ENCODE measurements at regions not wholly inside any gene's neighbourhood (a gene's known extent, or its start where the extent isn't known, plus 50 kb on each side); places are given as distances from the start of the nearest gene placed in this dataset.
A peak's percentile ranks its signal among the peaks of the same experiment; 100 is the strongest.

DNA sequence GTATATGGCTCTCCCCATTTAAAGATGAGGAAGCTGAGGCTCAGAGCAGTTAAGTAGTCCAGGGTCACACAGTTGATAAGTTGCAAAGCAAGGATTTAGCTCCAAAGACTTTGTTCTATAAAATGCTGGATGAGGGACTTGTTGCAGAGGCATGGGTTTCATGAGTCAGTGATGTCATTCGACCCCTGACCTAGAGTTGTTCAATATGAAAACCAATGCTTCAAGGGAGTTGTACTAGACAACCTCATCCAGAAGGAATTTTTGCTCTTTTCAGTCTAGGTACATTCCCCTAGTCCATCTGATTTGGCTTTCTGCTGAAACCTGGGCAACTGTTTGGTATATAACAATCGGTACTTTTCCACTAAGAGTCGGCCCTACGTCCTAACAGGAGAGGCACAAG, 550.4 kb downstream of the EBF1 start:
- no peak overlapping the region for H3K27ac Mint-ChIP-seq
- no peak overlapping the region for H3K4me3 Mint-ChIP-seq
- H3K36me3 Mint-ChIP-seq: no peaks in the 10 kb centered on the region
- ATAC-seq: no peak
- H3K27me3 Mint-ChIP-seq: no peaks in the 10 kb centered on the region
- peaks cover 10% of the 10 kb centered on the region for H3K9me3 Mint-ChIP-seq
- H3K4me1 Mint-ChIP-seq: peaks cover 9% of the 10 kb centered on the region

DNA sequence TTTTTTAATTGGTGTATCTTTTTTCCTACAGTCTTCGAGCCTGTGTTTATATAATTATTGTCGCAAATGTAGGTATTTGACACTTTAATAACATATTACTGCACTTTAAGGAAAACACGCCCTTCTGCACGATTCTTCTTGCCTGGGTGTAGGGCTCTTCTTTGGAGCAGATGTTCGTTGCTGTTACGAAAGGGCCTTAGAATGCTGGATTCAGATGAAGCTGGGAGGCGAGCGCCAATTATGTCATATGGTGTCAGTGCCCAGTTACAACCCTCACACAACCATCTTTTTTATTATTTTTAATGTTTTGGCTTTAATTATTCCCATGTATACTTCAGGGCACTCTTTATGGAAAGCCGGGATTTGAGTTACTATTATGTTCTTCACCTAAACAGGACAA, 553.0 kb downstream of the EBF1 start:
- Mint-ChIP-seq H3K36me3 (no peaks in the 10 kb centered on the region), H3K4me1 (peaks cover 8% of the 10 kb centered on the region)
- ATAC-seq: no peak

GRCh38 chr5:158545949-158546530, 553.7 kb downstream of the EBF1 start:
- no peak for ATAC-seq
- peak overlapping the region; percentile 63 for H3K27ac Mint-ChIP-seq

More for the DNA sequence above, 553.0 kb downstream of the EBF1 start:
- no peak overlapping the region for H3K4me3 Mint-ChIP-seq
- peaks cover 10% of the 10 kb centered on the region for H3K9me3 Mint-ChIP-seq
- no peaks in the 10 kb centered on the region for H3K27me3 Mint-ChIP-seq
- H3K27ac Mint-ChIP-seq: no peak overlapping the region

DNA sequence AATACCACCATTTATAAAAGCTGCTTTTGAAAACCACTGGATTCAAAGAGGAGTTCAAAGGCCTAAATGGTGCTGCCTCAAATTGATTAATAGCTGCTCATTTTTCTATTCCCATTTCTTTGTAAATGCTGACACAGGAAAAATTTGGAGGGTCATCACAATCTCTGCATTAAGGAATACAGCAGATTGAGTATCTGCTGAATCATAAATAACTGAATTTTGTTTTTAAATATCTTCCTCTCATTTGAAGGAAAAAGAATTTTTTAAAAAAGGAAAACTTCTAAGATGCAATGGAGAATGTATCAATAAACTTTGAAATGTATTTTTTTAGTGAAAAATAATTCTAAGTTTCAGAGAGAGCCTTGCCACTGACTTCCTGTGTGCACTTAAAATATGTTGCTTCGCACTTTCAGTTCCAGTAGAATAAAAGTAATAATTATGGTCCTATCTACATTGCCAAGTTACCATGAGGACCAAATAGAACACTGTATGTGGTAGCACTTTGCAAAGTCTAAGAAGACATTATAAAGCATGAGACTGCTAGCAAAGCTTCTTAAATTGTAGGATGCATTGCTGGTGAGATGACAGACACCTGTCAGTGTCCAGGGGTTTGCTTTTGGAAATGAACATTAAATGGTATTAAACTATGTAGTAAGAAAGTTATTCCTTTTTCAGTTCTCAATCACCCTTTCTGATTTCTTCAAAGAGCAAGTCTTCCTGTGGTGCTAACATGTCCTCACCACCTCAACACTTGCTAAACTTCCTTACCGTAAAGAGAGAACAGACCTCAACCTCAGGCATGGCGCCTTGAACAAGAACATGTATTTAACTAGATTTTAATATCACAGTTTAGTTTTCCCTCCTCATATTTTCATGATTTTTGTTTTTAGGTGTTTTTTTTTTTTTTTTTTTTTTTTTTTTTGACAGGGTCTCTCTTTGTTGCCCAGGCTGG, 555.1 kb downstream of the EBF1 start:
- Mint-ChIP-seq H3K27ac (no peak overlapping the region), H3K27me3 (no peaks in the 10 kb centered on the region)
- ATAC-seq: no peak

More at GRCh38 chr5:158545949-158546530, 553.7 kb downstream of the EBF1 start:
- Mint-ChIP-seq H3K9me3 (peaks cover 10% of the 10 kb centered on the region), H3K4me1 (peaks cover 8% of the 10 kb centered on the region), H3K27me3 (no peaks in the 10 kb centered on the region), H3K36me3 (no peaks in the 10 kb centered on the region), H3K4me3 (no peak overlapping the region)

DNA sequence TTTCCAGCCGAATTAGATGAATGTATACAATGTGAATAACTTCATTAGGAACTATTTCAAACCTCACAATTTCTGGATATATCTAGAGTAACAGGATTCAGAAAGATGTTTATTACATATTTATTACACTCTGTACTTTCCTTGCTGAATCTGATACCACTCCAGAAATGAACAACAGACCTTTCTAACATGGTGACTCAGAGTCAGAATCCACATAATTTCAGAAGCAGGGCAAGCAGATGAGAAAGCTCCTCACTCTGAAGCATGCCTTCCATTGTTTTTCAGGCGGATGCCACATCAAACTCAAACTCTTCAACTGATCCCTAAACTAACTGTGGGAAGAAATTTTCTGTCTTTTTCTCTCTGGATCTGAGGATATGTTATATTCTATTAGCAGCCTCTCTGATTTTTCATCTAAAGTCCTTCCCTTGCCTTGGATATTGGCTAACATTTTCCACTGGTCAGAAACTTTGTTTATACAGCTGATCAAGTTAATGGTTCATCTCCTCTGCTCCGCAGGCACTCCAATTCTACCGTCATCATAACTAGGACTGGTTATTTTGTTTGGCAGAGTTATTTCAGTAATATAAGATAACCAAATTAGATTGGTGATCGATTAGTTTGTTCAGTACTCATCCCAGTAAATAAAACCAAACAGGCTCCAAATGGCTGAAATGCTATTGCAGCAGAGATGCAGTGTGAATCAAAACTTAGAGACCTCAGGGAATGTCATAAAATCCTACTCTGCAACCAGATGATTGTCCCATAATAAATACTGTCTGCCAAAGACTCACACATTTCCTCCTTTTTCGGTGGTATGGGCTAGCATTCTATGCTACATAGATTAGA, 556.0 kb downstream of the EBF1 start:
- no peaks in the 10 kb centered on the region for H3K36me3 Mint-ChIP-seq
- H3K4me1 Mint-ChIP-seq: peaks cover 15% of the 10 kb centered on the region
- peaks cover 8% of the 10 kb centered on the region for H3K9me3 Mint-ChIP-seq
- ATAC-seq: no peak
- no peak overlapping the region for H3K27ac Mint-ChIP-seq
- no peaks in the 10 kb centered on the region for H3K27me3 Mint-ChIP-seq
- no peak overlapping the region for H3K4me3 Mint-ChIP-seq

More for the DNA sequence above, 555.1 kb downstream of the EBF1 start:
- Mint-ChIP-seq H3K36me3 (no peaks in the 10 kb centered on the region), H3K4me1 (peaks cover 8% of the 10 kb centered on the region), H3K9me3 (peaks cover 10% of the 10 kb centered on the region), H3K4me3 (no peak overlapping the region)

DNA sequence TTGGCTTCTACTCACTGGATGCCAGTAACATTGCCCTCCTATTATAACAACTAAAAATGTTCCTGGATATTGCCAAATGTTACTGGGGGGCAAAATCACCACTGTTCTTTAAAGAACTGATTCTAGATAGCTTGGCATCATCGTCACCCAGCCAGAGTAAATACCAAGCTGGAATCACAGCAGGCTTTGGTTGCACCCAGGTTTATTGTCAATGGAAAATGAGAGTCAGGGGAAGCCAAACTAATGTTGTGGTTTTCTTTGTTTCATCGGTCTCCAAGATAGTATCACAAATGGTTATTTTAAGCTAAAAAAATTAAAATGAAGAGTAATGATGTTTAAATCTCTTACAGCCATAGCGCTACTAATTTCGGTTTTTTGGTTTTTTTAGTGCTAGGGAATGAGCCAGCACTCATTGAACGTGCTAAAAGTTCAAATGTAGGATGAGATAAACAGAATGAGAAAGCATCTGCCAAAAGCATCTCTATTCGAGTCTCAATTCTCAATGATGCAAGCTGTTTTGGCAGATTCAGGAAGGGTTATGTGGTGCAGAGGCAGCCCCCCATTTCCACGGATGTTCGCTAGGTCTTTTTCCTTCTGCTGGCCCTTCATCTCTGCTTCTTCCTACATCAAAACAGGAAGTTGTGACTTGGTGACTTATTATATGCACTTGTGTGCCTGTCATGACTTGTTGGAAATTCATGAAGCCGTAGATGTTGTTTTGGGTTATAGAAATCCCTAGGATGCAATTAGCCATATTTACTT, 558.0 kb downstream of the EBF1 start:
- Mint-ChIP-seq H3K4me1 (peaks cover 26% of the 10 kb centered on the region), H3K27me3 (no peaks in the 10 kb centered on the region), H3K9me3 (no peaks in the 10 kb centered on the region), H3K4me3 (no peak overlapping the region), H3K27ac (no peak overlapping the region), H3K36me3 (no peaks in the 10 kb centered on the region)
- ATAC-seq: no peak

DNA sequence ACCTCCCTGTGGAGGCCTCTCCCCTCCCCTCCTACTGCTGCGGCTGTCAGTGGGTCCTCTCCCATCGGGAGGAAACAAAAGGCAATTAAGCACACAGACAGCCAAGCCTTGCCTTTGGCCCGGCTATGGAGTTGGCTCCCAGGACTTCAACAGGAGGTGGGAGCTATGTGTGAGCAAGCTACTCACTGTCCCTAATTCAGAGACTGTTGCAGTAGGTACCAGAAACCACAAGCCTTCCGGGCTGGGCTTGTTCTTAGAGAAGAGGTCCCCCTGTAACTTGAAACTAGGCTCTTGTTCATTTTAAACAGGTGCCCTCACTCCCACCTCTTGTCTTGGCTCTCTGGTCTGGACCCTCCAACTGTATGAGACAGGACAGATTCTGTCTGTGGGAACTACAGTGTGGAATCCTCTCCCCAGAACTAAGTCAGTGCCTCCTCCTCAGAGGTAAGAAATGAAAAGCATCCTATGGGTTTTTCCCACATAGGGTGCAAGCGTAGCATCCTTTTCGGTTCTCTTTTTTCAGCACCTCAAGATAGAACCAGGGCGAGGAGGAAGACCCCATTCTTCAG, 561.1 kb downstream of the EBF1 start:
- no peaks in the 10 kb centered on the region for H3K27me3 Mint-ChIP-seq
- H3K4me3 Mint-ChIP-seq: no peak overlapping the region
- ATAC-seq: peak; percentile 83
- no peaks in the 10 kb centered on the region for H3K36me3 Mint-ChIP-seq
- no peak overlapping the region for H3K27ac Mint-ChIP-seq
- H3K4me1 Mint-ChIP-seq: peaks cover 19% of the 10 kb centered on the region
- H3K9me3 Mint-ChIP-seq: no peaks in the 10 kb centered on the region

GRCh38 chr5:158537366-158537765, 562.4 kb downstream of the EBF1 start:
- no peaks in the 10 kb centered on the region for H3K27me3 Mint-ChIP-seq
- no peak overlapping the region for H3K4me3 Mint-ChIP-seq

DNA sequence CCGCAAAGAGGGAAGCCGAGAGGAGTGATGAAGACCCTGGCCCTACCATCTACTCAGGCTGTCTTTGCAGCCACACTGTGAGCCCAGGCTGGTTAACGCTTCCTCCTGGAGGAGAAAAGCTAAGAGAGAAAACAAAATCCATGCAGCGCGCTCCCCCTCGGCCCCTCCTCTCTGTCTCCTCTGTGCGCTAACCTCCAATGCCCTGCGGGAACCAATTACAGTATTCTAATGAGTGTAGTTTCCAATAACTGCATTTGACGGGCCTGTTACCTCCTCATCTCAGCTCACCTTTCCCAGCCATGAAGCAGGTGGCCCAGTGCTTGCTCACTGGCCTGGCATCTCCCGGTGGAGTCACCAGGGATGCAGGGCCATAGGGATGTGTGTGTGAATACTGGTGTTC, 565.5 kb downstream of the EBF1 start:
- Mint-ChIP-seq H3K4me1 (peaks cover 15% of the 10 kb centered on the region), H3K36me3 (no peaks in the 10 kb centered on the region), H3K27ac (no peak overlapping the region), H3K27me3 (no peaks in the 10 kb centered on the region), H3K9me3 (no peaks in the 10 kb centered on the region), H3K4me3 (no peak overlapping the region)
- ATAC-seq: no peak

More at GRCh38 chr5:158537366-158537765, 562.4 kb downstream of the EBF1 start:
- H3K27ac Mint-ChIP-seq: no peak overlapping the region
- ATAC-seq: no peak
- peaks cover 19% of the 10 kb centered on the region for H3K4me1 Mint-ChIP-seq
- H3K9me3 Mint-ChIP-seq: no peaks in the 10 kb centered on the region
- H3K36me3 Mint-ChIP-seq: no peaks in the 10 kb centered on the region

DNA sequence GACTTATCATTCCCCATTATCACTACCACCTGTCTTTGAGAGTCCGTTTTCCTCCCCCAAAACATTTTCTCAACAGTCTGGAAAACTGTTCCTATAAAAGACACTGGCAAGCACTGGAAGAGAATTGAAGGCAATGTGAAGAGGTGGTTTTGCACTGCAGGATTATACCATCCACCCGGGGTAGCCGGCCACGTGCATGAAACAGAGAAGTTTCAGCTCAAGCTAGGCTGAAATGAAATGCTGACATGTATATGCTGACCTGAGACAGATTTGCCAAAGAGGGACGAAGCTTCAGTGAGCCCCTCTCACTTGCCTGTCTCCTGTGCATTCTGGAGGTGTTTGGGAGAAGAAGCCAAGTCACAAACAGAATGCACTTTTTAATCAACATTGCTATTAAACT, 567.0 kb downstream of the EBF1 start:
- H3K9me3 Mint-ChIP-seq: no peaks in the 10 kb centered on the region
- peaks cover under 1% of the 10 kb centered on the region for H3K4me1 Mint-ChIP-seq
- H3K4me3 Mint-ChIP-seq: no peak overlapping the region
- ATAC-seq: no peak
- H3K36me3 Mint-ChIP-seq: no peaks in the 10 kb centered on the region
- H3K27ac Mint-ChIP-seq: no peak overlapping the region
- no peaks in the 10 kb centered on the region for H3K27me3 Mint-ChIP-seq

- Mint-ChIP-seq H3K27me3 (no peaks in the 10 kb centered on the region), H3K36me3 (no peaks in the 10 kb centered on the region), H3K4me1 (no peaks in the 10 kb centered on the region), H3K27ac (no peak overlapping the region), H3K9me3 (no peaks in the 10 kb centered on the region), H3K4me3 (no peak overlapping the region)
- ATAC-seq: no peak
Measured at GRCh38 chr5:158531860-158532259, 567.9 kb downstream of the EBF1 start.

GRCh38 chr5:158530115-158530514, 569.6 kb downstream of the EBF1 start:
- Mint-ChIP-seq H3K4me3 (no peak overlapping the region), H3K4me1 (no peaks in the 10 kb centered on the region), H3K27ac (no peak overlapping the region), H3K36me3 (no peaks in the 10 kb centered on the region), H3K27me3 (no peaks in the 10 kb centered on the region), H3K9me3 (no peaks in the 10 kb centered on the region)
- ATAC-seq: no peak

GRCh38 chr5:158529454-158529853, 570.3 kb downstream of the EBF1 start:
- Mint-ChIP-seq H3K4me1 (no peaks in the 10 kb centered on the region), H3K36me3 (no peaks in the 10 kb centered on the region), H3K27ac (no peak overlapping the region), H3K9me3 (no peaks in the 10 kb centered on the region), H3K4me3 (no peak overlapping the region), H3K27me3 (no peaks in the 10 kb centered on the region)
- ATAC-seq: no peak

DNA sequence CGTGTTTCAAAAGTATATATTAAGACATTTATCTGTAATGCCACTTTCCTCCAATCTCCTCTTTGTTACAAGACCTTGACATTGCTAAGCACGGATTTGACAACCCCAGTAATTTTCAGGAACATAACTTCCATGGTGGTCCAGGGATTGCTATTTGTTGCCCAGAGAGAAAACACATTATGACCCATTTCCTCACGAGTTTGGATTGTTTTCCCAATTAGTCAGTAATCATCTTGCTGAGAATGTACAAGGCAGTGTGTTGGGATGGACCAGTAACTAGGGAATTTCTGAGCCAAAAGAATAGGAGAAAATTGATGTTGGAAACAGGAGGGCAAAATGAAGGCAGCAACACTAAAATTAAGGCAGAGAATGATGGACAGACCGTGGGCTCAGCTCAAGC, 574.1 kb downstream of the EBF1 start:
- no peaks in the 10 kb centered on the region for H3K36me3 Mint-ChIP-seq
- no peaks in the 10 kb centered on the region for H3K4me1 Mint-ChIP-seq
- H3K27me3 Mint-ChIP-seq: no peaks in the 10 kb centered on the region

More for the DNA sequence above, 574.1 kb downstream of the EBF1 start:
- H3K9me3 Mint-ChIP-seq: no peaks in the 10 kb centered on the region
- ATAC-seq: no peak
- no peak overlapping the region for H3K4me3 Mint-ChIP-seq
- no peak overlapping the region for H3K27ac Mint-ChIP-seq

All from stimulated activated memory B cell treated with anti-CD40 and anti-IgM and Interleukin-4, amounts not matched to agents 10 μg/mL and 1 μg/mL and 100 μg/mL, for 72 hours (primary cell).